C1 segment of cervical spinal cord (tissue), 14 donors: ENCODE measurements at regions not wholly inside any gene's neighbourhood (a gene's known extent, or its start where the extent isn't known, plus 50 kb on each side); places are given as distances from the start of the nearest gene placed in this dataset.
"Not testable (repeated sequence)": the region's sequence is repeated elsewhere in the genome, so short reads cannot be mapped to it uniquely, and the experiment has no call there.

Experiments
- DNase-seq, 14 donors: peaks; one replicate each; lab custom pipeline; 2025; lab: John Stamatoyannopoulos, UW

GRCh38 chr12:17007442-17008040 lies 401.6 kb upstream of the LMO3 start:
- DNase-seq = not testable (repeated sequence)

- not testable (repeated sequence) for DNase-seq
These were observed 392.6 kb upstream of the LMO3 start for GRCh38 chr12:16998538-16998937.

GRCh38 chr12:16984484-16984883 lies 378.5 kb upstream of the LMO3 start:
- DNase-seq = no peak

GRCh38 chr12:16972923-16973770 lies 367.2 kb upstream of the LMO3 start:
- DNase-seq = no peak

GRCh38 chr12:16962889-16963288 lies 356.9 kb upstream of the LMO3 start:
- no peak for DNase-seq

GRCh38 chr12:16955083-16955657 lies 349.2 kb upstream of the LMO3 start:
- DNase-seq = no peak

GRCh38 chr12:16949871-16950667 lies 344.1 kb upstream of the LMO3 start:
- DNase-seq = no peak

- no peak for DNase-seq
These were observed 343.4 kb upstream of the LMO3 start for GRCh38 chr12:16949371-16949770.

GRCh38 chr12:16946704-16947103 lies 340.7 kb upstream of the LMO3 start:
- no peak for DNase-seq

- DNase-seq = no peak
These were observed 333.9 kb upstream of the LMO3 start for GRCh38 chr12:16939871-16940306.

- no peak for DNase-seq
These were observed 321.3 kb upstream of the LMO3 start for GRCh38 chr12:16927259-16927658.

GRCh38 chr12:16920451-16920850 lies 314.5 kb upstream of the LMO3 start:
- no peak for DNase-seq

GRCh38 chr12:16919551-16919950 lies 313.6 kb upstream of the LMO3 start:
- DNase-seq = no peak

- no peak for DNase-seq
These were observed 308.9 kb upstream of the LMO3 start for GRCh38 chr12:16914853-16915252.

GRCh38 chr12:16913832-16914490 lies 308.0 kb upstream of the LMO3 start:
- no peak for DNase-seq

- no peak for DNase-seq
These were observed 296.0 kb upstream of the LMO3 start for GRCh38 chr12:16901946-16902345.

- DNase-seq = no peak
These were observed 287.5 kb upstream of the LMO3 start for GRCh38 chr12:16893426-16893825.

- DNase-seq = no peak
These were observed 285.7 kb upstream of the LMO3 start for GRCh38 chr12:16891673-16892072.

GRCh38 chr12:16884819-16885218 lies 278.9 kb upstream of the LMO3 start:
- no peak for DNase-seq

GRCh38 chr12:16884056-16884455 lies 278.1 kb upstream of the LMO3 start:
- no peak for DNase-seq

- DNase-seq = no peak
These were observed 276.1 kb upstream of the LMO3 start for GRCh38 chr12:16881986-16882570.
